ENCODE measurements at regions not wholly inside any gene's neighbourhood (a gene's known extent, or its start where the extent isn't known, plus 50 kb on each side); places are given as distances from the start of the nearest gene placed in this dataset.

GRCh38 chr18:6625481-6625880 is 104.0 kb upstream of the ARHGAP28 start:
- H3K36me3 Mint-ChIP-seq (ENCODE audit: low read depth), result no peaks in the 10 kb centered on the region
- no peak for TF ChIP-seq CTCF (IDR thresholded peaks at IDR 0.05)
- H3K9me3 Mint-ChIP-seq, result no peaks in the 10 kb centered on the region
- intact Hi-C loops (cut with micrococcal nuclease), result no loop called here
- ATAC-seq (no peak), DNase-seq (no peak)
- ChIA-PET POLR2A (no interaction called here), CTCF (no interaction called here)
- H3K27ac Mint-ChIP-seq, result no peak overlapping the region
- H3K4me3 Mint-ChIP-seq, result no peak overlapping the region
- H3K27me3 Mint-ChIP-seq, result no peaks in the 10 kb centered on the region
- no peaks in the 10 kb centered on the region for H3K4me1 Mint-ChIP-seq (ENCODE audit: low read depth)

- TF ChIP-seq CTCF (IDR thresholded peaks at IDR 0.05), result no peak
- no peak overlapping the region for H3K27ac Mint-ChIP-seq
- H3K9me3 Mint-ChIP-seq, result no peaks in the 10 kb centered on the region
- DNase-seq (no peak), ATAC-seq (no peak)
- no peaks in the 10 kb centered on the region for H3K4me1 Mint-ChIP-seq (ENCODE audit: low read depth)
- intact Hi-C loops (cut with micrococcal nuclease), result no loop called here
- H3K36me3 Mint-ChIP-seq (ENCODE audit: low read depth), result no peaks in the 10 kb centered on the region
- CTCF ChIA-PET, result no interaction called here
- POLR2A ChIA-PET, result no interaction called here
- H3K4me3 Mint-ChIP-seq, result no peak overlapping the region
- H3K27me3 Mint-ChIP-seq, result no peaks in the 10 kb centered on the region
These were observed 103.1 kb upstream of the ARHGAP28 start for GRCh38 chr18:6626457-6626856.

GRCh38 chr18:6627645-6628044 is 101.9 kb upstream of the ARHGAP28 start:
- CTCF ChIA-PET, result interaction anchor here (0.6 to 1.5 kb wide), 3 partner anchors 12 to 15 kb away, joined by 3 read pairs; no protein-coding TSS in a partner anchor
- no peak overlapping the region for H3K27ac Mint-ChIP-seq
- POLR2A ChIA-PET, result no interaction called here

GRCh38 chr18:6628187-6628586 is 101.3 kb upstream of the ARHGAP28 start:
- TF ChIP-seq CTCF (IDR thresholded peaks at IDR 0.05), result no peak
- ATAC-seq (no peak), DNase-seq (no peak)
- Mint-ChIP-seq H3K9me3 (no peaks in the 10 kb centered on the region), H3K4me1 (ENCODE audit: low read depth) (no peaks in the 10 kb centered on the region), H3K27me3 (no peaks in the 10 kb centered on the region), H3K4me3 (no peak overlapping the region), H3K27ac (no peak overlapping the region), H3K36me3 (ENCODE audit: low read depth) (no peaks in the 10 kb centered on the region)
- intact Hi-C loops (cut with micrococcal nuclease), result no loop called here
- ChIA-PET POLR2A (no interaction called here), CTCF (interaction anchor here (0.6 to 1.5 kb wide), 3 partner anchors 12 to 15 kb away, joined by 3 read pairs; no protein-coding TSS in a partner anchor)

More at GRCh38 chr18:6627645-6628044, 101.9 kb upstream of the ARHGAP28 start:
- no peaks in the 10 kb centered on the region for H3K27me3 Mint-ChIP-seq
- DNase-seq (no peak), ATAC-seq (no peak)
- intact Hi-C loops (cut with micrococcal nuclease), result no loop called here
- no peaks in the 10 kb centered on the region for H3K9me3 Mint-ChIP-seq
- no peak overlapping the region for H3K4me3 Mint-ChIP-seq
- H3K36me3 Mint-ChIP-seq (ENCODE audit: low read depth), result no peaks in the 10 kb centered on the region
- no peak for TF ChIP-seq CTCF (IDR thresholded peaks at IDR 0.05)
- H3K4me1 Mint-ChIP-seq (ENCODE audit: low read depth), result no peaks in the 10 kb centered on the region

- Mint-ChIP-seq H3K9me3 (peaks cover 2% of the 10 kb centered on the region), H3K27me3 (no peaks in the 10 kb centered on the region), H3K36me3 (ENCODE audit: low read depth) (no peaks in the 10 kb centered on the region), H3K4me1 (ENCODE audit: low read depth) (no peaks in the 10 kb centered on the region), H3K27ac (no peak overlapping the region), H3K4me3 (no peak overlapping the region)
- ATAC-seq, result no peak
- intact Hi-C loops (cut with micrococcal nuclease), result no loop called here
- no peak for DNase-seq
- POLR2A ChIA-PET, result no interaction called here
- TF ChIP-seq CTCF (IDR thresholded peaks at IDR 0.05), result no peak
- CTCF ChIA-PET, result interaction anchor here (0.5 kb wide), 1 partner anchor 128 kb away, joined by 3 read pairs; no protein-coding TSS in a partner anchor
These were observed 99.8 kb upstream of the ARHGAP28 start for GRCh38 chr18:6629635-6630140.
